GM23248 (cell line): ENCODE measurements at regions not wholly inside any gene's neighbourhood (a gene's known extent, or its start where the extent isn't known, plus 50 kb on each side); places are given as distances from the start of the nearest gene placed in this dataset.

ENCODE experiments used
- EZH2 ChIP-seq: fragments of 200-600 bp; sonication (generic); IDR thresholded peaks from 2 replicates; pipeline ENCODE4 v1.6.1; 2018; ENCODE audit warnings: antibody characterized with exemption, mild to moderate bottlenecking; ENCODE audit not compliant: insufficient read depth, poor library complexity, severe bottlenecking
- EZH2phosphoT487 ChIP-seq: fragments of 200-600 bp; sonication (generic); IDR thresholded peaks from 2 replicates; pipeline ENCODE4 v1.6.1; 2018; ENCODE audit warnings: antibody characterized with exemption, moderate library complexity, mild to moderate bottlenecking, low read depth; ENCODE audit not compliant: insufficient read depth

GRCh38 chr11:80355251-80355650, 914.4 kb upstream of the TENM4 start:
- TF ChIP-seq EZH2 (no peak), EZH2phosphoT487 (no peak)
